ENCODE measurements at regions not wholly inside any gene's neighbourhood (a gene's known extent, or its start where the extent isn't known, plus 50 kb on each side); places are given as distances from the start of the nearest gene placed in this dataset.

GRCh38 chr17:36875698-36876293, 61.5 kb upstream of the LHX1 start:
- H3K27ac ChIP-seq (ENCODE audit: low read depth in 1 of 2, low read length in 2 of 2): no peak overlapping the region
- H3K4me2 ChIP-seq (replicated peaks; ENCODE audit: extremely low read depth, low read length, poor library complexity, severe bottlenecking): no peak overlapping the region
- no peak overlapping the region for H3K4me3 ChIP-seq (replicated peaks in 1 of 3; ENCODE audit: low read depth in 2 of 3, low read length in 3 of 3)
- no peaks in the 10 kb centered on the region for H3K9me3 ChIP-seq (replicated peaks in 1 of 2; ENCODE audit: control insufficient read depth in 1 of 2, insufficient read depth in 1 of 2, low read length in 2 of 2)
- no peaks in the 10 kb centered on the region for H4K20me1 ChIP-seq (ENCODE audit: insufficient read depth, low read length)
- WGBS (ENCODE audit: insufficient coverage): 96% methylated on average over 4 of the region's 10 CpGs
- no peak overlapping the region for H3K9ac ChIP-seq (ENCODE audit: insufficient read depth, low read length, poor library complexity, severe bottlenecking)
- intact Hi-C loops (cut with micrococcal nuclease): no loop called here
- H3K9me3 Mint-ChIP-seq: peaks cover 0 to 4% (median 3%) of the 10 kb centered on the region in 7 donors
- H2AFZ ChIP-seq (ENCODE audit: insufficient read depth, low read depth, low read length, poor library complexity, severe bottlenecking): no peak overlapping the region
- H3K27me3 Mint-ChIP-seq (ENCODE audit: low read depth in 3 of 3): peaks cover 3 to 11% (median 6%) of the 10 kb centered on the region in 3 donors
- no peak for DNase-seq
- H3K4me3 Mint-ChIP-seq: no peak overlapping the region
- TF ChIP-seq CTCF (IDR thresholded peaks at IDR 0.05): no peak
- no peaks in the 10 kb centered on the region for H3K27me3 ChIP-seq (ENCODE audit: control insufficient read depth in 2 of 2, insufficient read depth in 2 of 2, low read length in 2 of 2)
- H3K79me2 ChIP-seq (ENCODE audit: insufficient read depth, low read length): no peaks in the 10 kb centered on the region
- no peaks in the 10 kb centered on the region for H3K4me1 Mint-ChIP-seq
- H3K4me1 ChIP-seq (ENCODE audit: control insufficient read depth in 1 of 2, insufficient read depth in 2 of 2, low read length in 2 of 2): no peaks in the 10 kb centered on the region
- no peaks in the 10 kb centered on the region for H3K36me3 Mint-ChIP-seq
- H3K27ac Mint-ChIP-seq: no peak overlapping the region
- no peaks in the 10 kb centered on the region for H3K36me3 ChIP-seq (replicated peaks in 1 of 2; ENCODE audit: control insufficient read depth in 1 of 2, insufficient read depth in 2 of 2, low read length in 2 of 2)

- no peaks in the 10 kb centered on the region for H3K4me1 Mint-ChIP-seq
- TF ChIP-seq CTCF (IDR thresholded peaks at IDR 0.05): no peak
- Histone ChIP-seq H2AFZ (ENCODE audit: insufficient read depth, low read depth, low read length, poor library complexity, severe bottlenecking) (no peak overlapping the region), H3K27ac (ENCODE audit: low read depth in 1 of 2, low read length in 2 of 2) (no peak overlapping the region), H3K4me3 (replicated peaks in 1 of 3; ENCODE audit: low read depth in 2 of 3, low read length in 3 of 3) (no peak overlapping the region), H3K36me3 (replicated peaks in 1 of 2; ENCODE audit: control insufficient read depth in 1 of 2, insufficient read depth in 2 of 2, low read length in 2 of 2) (no peaks in the 10 kb centered on the region), H3K4me1 (ENCODE audit: control insufficient read depth in 1 of 2, insufficient read depth in 2 of 2, low read length in 2 of 2) (no peaks in the 10 kb centered on the region), H3K27me3 (ENCODE audit: control insufficient read depth in 2 of 2, insufficient read depth in 2 of 2, low read length in 2 of 2) (peaks cover 0 to 3% of the 10 kb centered on the region in 2 donors), H4K20me1 (ENCODE audit: insufficient read depth, low read length) (no peaks in the 10 kb centered on the region), H3K9me3 (replicated peaks in 1 of 2; ENCODE audit: control insufficient read depth in 1 of 2, insufficient read depth in 1 of 2, low read length in 2 of 2) (peaks cover 4 to 7% of the 10 kb centered on the region in 2 donors), H3K9ac (ENCODE audit: insufficient read depth, low read length, poor library complexity, severe bottlenecking) (no peak overlapping the region), H3K79me2 (ENCODE audit: insufficient read depth, low read length) (no peaks in the 10 kb centered on the region), H3K4me2 (replicated peaks; ENCODE audit: extremely low read depth, low read length, poor library complexity, severe bottlenecking) (no peak overlapping the region)
- intact Hi-C loops (cut with micrococcal nuclease): no loop called here
- H3K4me3 Mint-ChIP-seq: no peak overlapping the region
- WGBS (ENCODE audit: insufficient coverage): 85% methylated on average over 3 of the region's 4 CpGs
- H3K27ac Mint-ChIP-seq: no peak overlapping the region
- DNase-seq: no peak
- peaks cover 6 to 11% (median 7%) of the 10 kb centered on the region in 3 donors for H3K27me3 Mint-ChIP-seq (ENCODE audit: low read depth in 3 of 3)
- no peaks in the 10 kb centered on the region for H3K36me3 Mint-ChIP-seq
- H3K9me3 Mint-ChIP-seq: peaks cover 0 to 15% (median 10%) of the 10 kb centered on the region in 7 donors
Observed at GRCh38 chr17:36876966-36877365, 60.3 kb upstream of the LHX1 start.
